ENCODE measurements at regions not wholly inside any gene's neighbourhood (a gene's known extent, or its start where the extent isn't known, plus 50 kb on each side); places are given as distances from the start of the nearest gene placed in this dataset.

DNA sequence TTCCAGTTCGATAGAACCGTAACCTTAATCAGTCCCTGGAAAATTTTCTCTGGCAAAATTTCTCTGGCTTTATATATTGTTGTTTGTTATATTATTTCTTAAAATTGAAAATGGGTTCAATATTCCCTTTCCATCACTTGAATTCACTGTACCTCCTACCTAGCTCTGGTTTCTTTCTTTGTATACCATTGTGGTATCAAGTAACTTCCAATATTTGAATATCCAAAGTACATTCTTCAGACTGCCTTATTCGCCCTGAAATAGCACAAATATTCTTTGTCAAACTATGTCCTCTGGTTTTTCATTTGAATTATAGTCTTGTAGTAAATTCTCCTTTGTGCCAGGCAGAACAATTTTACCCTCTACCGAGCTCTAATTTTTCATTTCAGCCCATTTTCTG lies 541.6 kb downstream of the REEP3 start:
- CTCF ChIA-PET (ENCODE audit: low intra/inter-chr PET ratio, low total read pairs), result no interaction called here
- TF ChIP-seq, protein P1, sequence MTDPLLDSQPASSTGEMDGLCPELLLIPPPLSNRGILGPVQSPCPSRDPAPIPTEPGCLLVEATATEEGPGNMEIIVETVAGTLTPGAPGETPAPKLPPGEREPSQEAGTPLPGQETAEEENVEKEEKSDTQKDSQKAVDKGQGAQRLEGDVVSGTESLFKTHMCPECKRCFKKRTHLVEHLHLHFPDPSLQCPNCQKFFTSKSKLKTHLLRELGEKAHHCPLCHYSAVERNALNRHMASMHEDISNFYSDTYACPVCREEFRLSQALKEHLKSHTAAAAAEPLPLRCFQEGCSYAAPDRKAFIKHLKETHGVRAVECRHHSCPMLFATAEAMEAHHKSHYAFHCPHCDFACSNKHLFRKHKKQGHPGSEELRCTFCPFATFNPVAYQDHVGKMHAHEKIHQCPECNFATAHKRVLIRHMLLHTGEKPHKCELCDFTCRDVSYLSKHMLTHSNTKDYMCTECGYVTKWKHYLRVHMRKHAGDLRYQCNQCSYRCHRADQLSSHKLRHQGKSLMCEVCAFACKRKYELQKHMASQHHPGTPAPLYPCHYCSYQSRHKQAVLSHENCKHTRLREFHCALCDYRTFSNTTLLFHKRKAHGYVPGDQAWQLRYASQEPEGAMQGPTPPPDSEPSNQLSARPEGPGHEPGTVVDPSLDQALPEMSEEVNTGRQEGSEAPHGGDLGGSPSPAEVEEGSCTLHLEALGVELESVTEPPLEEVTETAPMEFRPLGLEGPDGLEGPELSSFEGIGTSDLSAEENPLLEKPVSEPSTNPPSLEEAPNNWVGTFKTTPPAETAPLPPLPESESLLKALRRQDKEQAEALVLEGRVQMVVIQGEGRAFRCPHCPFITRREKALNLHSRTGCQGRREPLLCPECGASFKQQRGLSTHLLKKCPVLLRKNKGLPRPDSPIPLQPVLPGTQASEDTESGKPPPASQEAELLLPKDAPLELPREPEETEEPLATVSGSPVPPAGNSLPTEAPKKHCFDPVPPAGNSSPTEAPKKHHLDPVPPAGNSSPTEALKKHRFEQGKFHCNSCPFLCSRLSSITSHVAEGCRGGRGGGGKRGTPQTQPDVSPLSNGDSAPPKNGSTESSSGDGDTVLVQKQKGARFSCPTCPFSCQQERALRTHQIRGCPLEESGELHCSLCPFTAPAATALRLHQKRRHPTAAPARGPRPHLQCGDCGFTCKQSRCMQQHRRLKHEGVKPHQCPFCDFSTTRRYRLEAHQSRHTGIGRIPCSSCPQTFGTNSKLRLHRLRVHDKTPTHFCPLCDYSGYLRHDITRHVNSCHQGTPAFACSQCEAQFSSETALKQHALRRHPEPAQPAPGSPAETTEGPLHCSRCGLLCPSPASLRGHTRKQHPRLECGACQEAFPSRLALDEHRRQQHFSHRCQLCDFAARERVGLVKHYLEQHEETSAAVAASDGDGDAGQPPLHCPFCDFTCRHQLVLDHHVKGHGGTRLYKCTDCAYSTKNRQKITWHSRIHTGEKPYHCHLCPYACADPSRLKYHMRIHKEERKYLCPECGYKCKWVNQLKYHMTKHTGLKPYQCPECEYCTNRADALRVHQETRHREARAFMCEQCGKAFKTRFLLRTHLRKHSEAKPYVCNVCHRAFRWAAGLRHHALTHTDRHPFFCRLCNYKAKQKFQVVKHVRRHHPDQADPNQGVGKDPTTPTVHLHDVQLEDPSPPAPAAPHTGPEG (CRISPR knock-in tag; IDR thresholded peaks at IDR 0.05), result no peak
- peak; percentile 73; the same call in 1 of the 2 replicates for TF ChIP-seq SIX1 (CRISPR knock-in tag; IDR thresholded peaks at IDR 0.05; ENCODE audit: borderline replicate concordance)
- TF ChIP-seq ZNF614 (CRISPR knock-in tag; IDR thresholded peaks at IDR 0.05; ENCODE audit: borderline replicate concordance), result no peak
- H3K4me2 ChIP-seq (ENCODE audit: low read depth, low read length), result no peak overlapping the region
- no peaks in the 10 kb centered on the region for H3K27me3 ChIP-seq (ENCODE audit: control insufficient read depth in 1 of 2, insufficient read depth in 2 of 2, low read length in 2 of 2)
- H3K79me2 ChIP-seq (ENCODE audit: insufficient read depth, low read length), result no peaks in the 10 kb centered on the region
- in situ Hi-C loops (cut with HindIII; ENCODE audit: extremely low pct_ligation_motif_present, low pct_unique_long_range_greater_than_20kb), result no loop called here
- no peak overlapping the region for H3K9ac ChIP-seq (ENCODE audit: insufficient read depth, low read depth, low read length)
- intact Hi-C loops (cut with micrococcal nuclease; ENCODE audit: unreplicated experiment), result no loop called here
- POLR2A ChIA-PET, result no interaction called here
- H3K4me1 ChIP-seq (ENCODE audit: insufficient read depth, low read length), result peaks cover 30% of the 10 kb centered on the region
- ATAC-seq (peak; percentile 62; the same call in 2 of the 3 replicates), FAIRE-seq (no peak), DNase-seq (ENCODE audit: low spot score) (no peak)
- H3K4me3 ChIP-seq (replicated peaks in 1 of 3; ENCODE audit: insufficient read depth in 1 of 3, low read depth in 2 of 3, low read length in 3 of 3), result no peak overlapping the region
- 20% methylated on average over 4 of the region's 4 CpGs for WGBS (ENCODE audit: low lambda C conversion rate)
- no TSS peak for BruUV-seq (replicated peaks)
- H3K27ac ChIP-seq (ENCODE audit: extremely low read length, insufficient read depth, low read length), result no peak overlapping the region
- H2AFZ ChIP-seq (ENCODE audit: low read length), result no peak overlapping the region
- H4K20me1 ChIP-seq (ENCODE audit: insufficient read depth, low read length), result no peaks in the 10 kb centered on the region
- no peaks in the 10 kb centered on the region for H3K36me3 ChIP-seq (replicated peaks in 1 of 2; ENCODE audit: control insufficient read depth in 1 of 2, insufficient read depth in 2 of 2, low read length in 2 of 2)
- H3K9me3 ChIP-seq (ENCODE audit: low read length), result no peaks in the 10 kb centered on the region

All from HepG2 (cell line).